ENCODE measurements at regions not wholly inside any gene's neighbourhood (a gene's known extent, or its start where the extent isn't known, plus 50 kb on each side); places are given as distances from the start of the nearest gene placed in this dataset.

DNA sequence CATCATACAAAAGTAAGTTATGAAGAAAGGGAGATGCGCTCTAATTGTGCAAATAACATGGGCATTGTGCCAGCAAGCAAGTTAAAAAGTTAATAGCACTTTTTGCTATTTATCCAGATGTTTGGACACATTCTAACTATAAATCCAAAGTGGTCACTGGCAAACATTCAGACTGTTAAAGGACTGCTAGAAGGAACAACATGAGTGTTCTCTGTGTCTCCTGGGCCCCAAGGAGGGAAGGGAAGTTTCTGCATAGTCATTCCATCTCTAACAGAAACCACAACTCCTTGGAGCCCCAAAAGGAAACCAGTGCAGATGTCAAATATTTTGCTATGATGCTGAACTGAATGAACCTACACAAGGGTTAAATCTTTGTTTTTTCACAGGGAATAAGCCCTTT, 213.3 kb upstream of the HNRNPA3 start:
- TF ChIP-seq, protein P1, sequence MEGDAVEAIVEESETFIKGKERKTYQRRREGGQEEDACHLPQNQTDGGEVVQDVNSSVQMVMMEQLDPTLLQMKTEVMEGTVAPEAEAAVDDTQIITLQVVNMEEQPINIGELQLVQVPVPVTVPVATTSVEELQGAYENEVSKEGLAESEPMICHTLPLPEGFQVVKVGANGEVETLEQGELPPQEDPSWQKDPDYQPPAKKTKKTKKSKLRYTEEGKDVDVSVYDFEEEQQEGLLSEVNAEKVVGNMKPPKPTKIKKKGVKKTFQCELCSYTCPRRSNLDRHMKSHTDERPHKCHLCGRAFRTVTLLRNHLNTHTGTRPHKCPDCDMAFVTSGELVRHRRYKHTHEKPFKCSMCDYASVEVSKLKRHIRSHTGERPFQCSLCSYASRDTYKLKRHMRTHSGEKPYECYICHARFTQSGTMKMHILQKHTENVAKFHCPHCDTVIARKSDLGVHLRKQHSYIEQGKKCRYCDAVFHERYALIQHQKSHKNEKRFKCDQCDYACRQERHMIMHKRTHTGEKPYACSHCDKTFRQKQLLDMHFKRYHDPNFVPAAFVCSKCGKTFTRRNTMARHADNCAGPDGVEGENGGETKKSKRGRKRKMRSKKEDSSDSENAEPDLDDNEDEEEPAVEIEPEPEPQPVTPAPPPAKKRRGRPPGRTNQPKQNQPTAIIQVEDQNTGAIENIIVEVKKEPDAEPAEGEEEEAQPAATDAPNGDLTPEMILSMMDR (IDR thresholded peaks at IDR 0.05): no peak
- TF ChIP-seq EP300 (IDR thresholded peaks at IDR 0.05): no peak
- TF ChIP-seq POLR2A (IDR thresholded peaks at IDR 0.05): no peak

All from stomach (tissue), 4 donors.